ENCODE measurements at regions not wholly inside any gene's neighbourhood (a gene's known extent, or its start where the extent isn't known, plus 50 kb on each side); places are given as distances from the start of the nearest gene placed in this dataset.

- no peak for DNase-seq (ENCODE audit: extremely low read depth, low read depth, low spot score)
These were observed 366.5 kb downstream of the SEC14L1 start for GRCh38 chr17:77507111-77507885.

GRCh38 chr17:77508047-77508715, 367.4 kb downstream of the SEC14L1 start:
- DNase-seq (ENCODE audit: extremely low read depth, low read depth, low spot score), result no peak

- no peak for DNase-seq (ENCODE audit: extremely low read depth, low read depth, low spot score)
These were observed 368.3 kb downstream of the SEC14L1 start for GRCh38 chr17:77509089-77509488.

- DNase-seq (ENCODE audit: extremely low read depth, low read depth, low spot score), result no peak
These were observed 368.8 kb downstream of the SEC14L1 start for GRCh38 chr17:77509599-77509998.

GRCh38 chr17:77510133-77510796, 369.5 kb downstream of the SEC14L1 start:
- DNase-seq (ENCODE audit: extremely low read depth, low read depth, low spot score), result no peak

GRCh38 chr17:77511514-77512061, 370.8 kb downstream of the SEC14L1 start:
- DNase-seq (ENCODE audit: extremely low read depth, low read depth, low spot score), result no peak

- no peak for DNase-seq (ENCODE audit: extremely low read depth, low read depth, low spot score)
These were observed 371.5 kb downstream of the SEC14L1 start for GRCh38 chr17:77512062-77512946.

- no peak for DNase-seq (ENCODE audit: extremely low read depth, low read depth, low spot score)
These were observed 372.3 kb downstream of the SEC14L1 start for GRCh38 chr17:77513045-77513444.

GRCh38 chr17:77515227-77515626, 374.5 kb downstream of the SEC14L1 start:
- no peak for DNase-seq (ENCODE audit: extremely low read depth, low read depth, low spot score)

GRCh38 chr17:77516902-77517301, 376.1 kb downstream of the SEC14L1 start:
- DNase-seq (ENCODE audit: extremely low read depth, low read depth, low spot score), result no peak

GRCh38 chr17:77521076-77521475, 380.3 kb downstream of the SEC14L1 start:
- no peak for DNase-seq (ENCODE audit: extremely low read depth, low read depth, low spot score)

GRCh38 chr17:77523540-77523939, 382.8 kb downstream of the SEC14L1 start:
- DNase-seq (ENCODE audit: extremely low read depth, low read depth, low spot score), result no peak

- DNase-seq (ENCODE audit: extremely low read depth, low read depth, low spot score), result no peak
These were observed 385.5 kb downstream of the SEC14L1 start for GRCh38 chr17:77526259-77526711.

GRCh38 chr17:77526728-77527350, 386.1 kb downstream of the SEC14L1 start:
- DNase-seq (ENCODE audit: extremely low read depth, low read depth, low spot score), result no peak

GRCh38 chr17:77527409-77527808, 386.6 kb downstream of the SEC14L1 start:
- no peak for DNase-seq (ENCODE audit: extremely low read depth, low read depth, low spot score)

- DNase-seq (ENCODE audit: extremely low read depth, low read depth, low spot score), result no peak
These were observed 387.2 kb downstream of the SEC14L1 start for GRCh38 chr17:77527836-77528505.

- no peak for DNase-seq (ENCODE audit: extremely low read depth, low read depth, low spot score)
These were observed 388.0 kb downstream of the SEC14L1 start for GRCh38 chr17:77528516-77529327.

GRCh38 chr17:77529328-77529650, 388.5 kb downstream of the SEC14L1 start:
- DNase-seq (ENCODE audit: extremely low read depth, low read depth, low spot score), result no peak

- no peak for DNase-seq (ENCODE audit: extremely low read depth, low read depth, low spot score)
These were observed 389.8 kb downstream of the SEC14L1 start for GRCh38 chr17:77530591-77530990.

All from glomerular endothelial cell (primary cell).